SK-N-SH (cell line): ENCODE measurements at regions not wholly inside any gene's neighbourhood (a gene's known extent, or its start where the extent isn't known, plus 50 kb on each side); places are given as distances from the start of the nearest gene placed in this dataset.

ENCODE experiments used
- CTCF ChIA-PET: fragments of 300-600, 350-600 bp; formaldehyde crosslinking; extraction: SDS; loops from one replicate; lab custom pipeline; 2021; lab: Yijun Ruan, JAX
- POLR2A ChIA-PET: fragments of 350-600 bp; sonication (Branson Sonifier 250); formaldehyde crosslinking; extraction: SDS; loops from one replicate; lab custom pipeline; 2020; ENCODE audit warnings: antibody characterized with exemption, inconsistent platforms; lab: Yijun Ruan, JAX
- DNase-seq: peaks from one replicate; pipeline ENCODE4 v3.0.0; 2012
- H2AFZ ChIP-seq: fragments of 200-600 bp; sonication (generic); 2 replicates; pipeline ENCODE4 v1.8.1; 2016; ENCODE audit warnings: antibody characterized with exemption, mild to moderate bottlenecking, low read depth
- H3F3A ChIP-seq: fragments of 200-600 bp; sonication (generic); replicated peaks from 2 replicates; pipeline ENCODE3; 2016; ENCODE audit warnings: antibody characterized with exemption, mild to moderate bottlenecking; ENCODE audit not compliant: insufficient read depth
- H3K27ac ChIP-seq, 2 experiments: fragments of 200-500 bp in 1 of 2; fragments of 200-600 bp in 1 of 2; sonication (Bioruptor generic) in 1 of 2; sonication (generic), shearing (Covaris generic) in 1 of 2; 2 replicates each; pipeline versions ENCODE4 v1.5.1 to v1.6.1; 2014 to 2016; ENCODE audit warnings: low read depth in 2 of 2, inconsistent platforms in 1 of 2, low read length in 1 of 2, mild to moderate bottlenecking in 1 of 2, mixed read lengths in 1 of 2
- H3K27me3 ChIP-seq: fragments of 200-600 bp; sonication (generic), shearing (Covaris generic); 2 replicates; pipeline ENCODE4 v1.6.1; 2016; ENCODE audit warnings: mixed run types; ENCODE audit not compliant: insufficient read depth
- H3K36me3 ChIP-seq, 2 experiments: fragments of 200-500 bp in 1 of 2; fragments of 200-600 bp in 1 of 2; sonication (Bioruptor generic) in 1 of 2; sonication (generic) in 1 of 2; replicated peaks in 1 of 2; 2 replicates each; pipeline versions ENCODE3 to v1.5.1; 2014 to 2016; ENCODE audit warnings: low read length in 1 of 2, mild to moderate bottlenecking in 1 of 2; ENCODE audit not compliant: insufficient read depth in 2 of 2, control insufficient read depth in 1 of 2
- H3K4me1 ChIP-seq, 2 experiments: fragments of 200-500 bp in 1 of 2; fragments of 200-600 bp in 1 of 2; sonication (Bioruptor generic) in 1 of 2; sonication (generic), shearing (Covaris generic) in 1 of 2; 2 replicates each; pipeline versions ENCODE4 v1.5.1 to v1.6.1; 2014 to 2016; ENCODE audit warnings: low read depth in 1 of 2, low read length in 1 of 2, mixed run types in 1 of 2; ENCODE audit not compliant: insufficient read depth in 2 of 2, control insufficient read depth in 1 of 2
- H3K4me2 ChIP-seq: fragments of 200-600 bp; sonication (generic), shearing (Covaris generic); 2 replicates; pipeline ENCODE4 v1.6.1; 2017; ENCODE audit warnings: mixed run types
- H3K4me3 ChIP-seq, 2 experiments: fragments of 200-500 bp in 1 of 2; fragments of 200-600 bp in 1 of 2; sonication (Bioruptor generic) in 1 of 2; sonication (generic), shearing (Covaris generic) in 1 of 2; 2 replicates each; pipeline versions ENCODE4 v1.5.1 to v1.8.1; 2014 to 2016; ENCODE audit warnings: low read depth in 2 of 2, inconsistent platforms in 1 of 2, low read length in 1 of 2, mild to moderate bottlenecking in 1 of 2, mixed read lengths in 1 of 2, moderate library complexity in 1 of 2
- H3K79me2 ChIP-seq: fragments of 200-600 bp; sonication (generic); 2 replicates; pipeline ENCODE4 v1.8.1; 2017; ENCODE audit warnings: mild to moderate bottlenecking; ENCODE audit not compliant: insufficient read depth
- H3K9ac ChIP-seq: fragments of 200-600 bp; sonication (generic); 2 replicates; pipeline ENCODE4 v1.6.1; 2017; ENCODE audit warnings: mixed run types
- H3K9me2 ChIP-seq: fragments of 200-600 bp; sonication (generic); 2 replicates; pipeline ENCODE4 v1.6.1; 2017; ENCODE audit warnings: mixed run types
- H3K9me3 ChIP-seq: fragments of 200-600 bp; sonication (generic); 2 replicates; pipeline ENCODE4 v1.6.1; 2017; ENCODE audit warnings: mixed run types, mild to moderate bottlenecking, moderate library complexity
- H4K20me1 ChIP-seq: fragments of 200-600 bp; sonication (generic); 2 replicates; pipeline ENCODE4 v1.6.1; 2017; ENCODE audit warnings: mild to moderate bottlenecking, mixed run types; ENCODE audit not compliant: insufficient read depth
- CTCF ChIP-seq: fragments of 200-600 bp; sonication (generic); IDR thresholded peaks from 2 replicates; pipeline ENCODE4 v1.6.1; 2017; ENCODE audit warnings: antibody characterized with exemption, mild to moderate bottlenecking, moderate library complexity
- ELF1 ChIP-seq: IDR thresholded peaks from 2 replicates; pipeline ENCODE4 v1.4.0; 2012
- EZH2phosphoT487 ChIP-seq: fragments of 200-600 bp; sonication (generic); IDR thresholded peaks from 2 replicates; pipeline ENCODE4 v1.6.1; 2017; ENCODE audit warnings: low read depth, mixed run types, mild to moderate bottlenecking, antibody characterized with exemption, moderate library complexity, borderline replicate concordance
- FOSL2 ChIP-seq: IDR thresholded peaks from 2 replicates; pipeline ENCODE4 v1.4.0; 2012; ENCODE audit warnings: low read depth, mild to moderate bottlenecking, moderate library complexity, borderline replicate concordance
- GABPA ChIP-seq: IDR thresholded peaks from 2 replicates; pipeline ENCODE4 v1.4.0; 2012; ENCODE audit warnings: low read depth, mild to moderate bottlenecking
- IRF3 ChIP-seq: fragments of 150-350 bp; IDR thresholded peaks from 2 replicates; pipeline ENCODE4 v1.6.1; 2016; ENCODE audit warnings: mild to moderate bottlenecking, low read depth, low read length
- JUND ChIP-seq: IDR thresholded peaks from 2 replicates; pipeline ENCODE4 v1.4.0; 2012
- MXI1 ChIP-seq: IDR thresholded peaks from 2 replicates; pipeline ENCODE4 v1.6.1; 2012; ENCODE audit warnings: mild to moderate bottlenecking, low read depth, low read length, improper control_type of control experiment
- NRF1 ChIP-seq: IDR thresholded peaks from 2 replicates; pipeline ENCODE4 v1.6.1; 2012; ENCODE audit warnings: low read depth, mild to moderate bottlenecking, low read length
- PBX3 ChIP-seq: IDR thresholded peaks from 2 replicates; pipeline ENCODE4; 2012
- POLR2AphosphoS5 ChIP-seq: IDR thresholded peaks from 2 replicates; pipeline ENCODE4 v1.6.1; 2012; ENCODE audit warnings: low read depth, low read length
- RCOR1 ChIP-seq: fragments of 150-350 bp; IDR thresholded peaks from 2 replicates; pipeline ENCODE4 v1.6.1; 2017; ENCODE audit warnings: antibody characterized with exemption, low read length
- REST ChIP-seq: IDR thresholded peaks from 2 replicates; pipeline ENCODE4 v1.6.1; 2012; ENCODE audit warnings: mild to moderate bottlenecking, low read depth, low read length, moderate library complexity
- SIN3A ChIP-seq: IDR thresholded peaks from 2 replicates; pipeline ENCODE4 v1.6.1; 2012; ENCODE audit warnings: low read depth, mild to moderate bottlenecking, low read length, moderate library complexity, borderline replicate concordance
- SMC3 ChIP-seq: IDR thresholded peaks from 2 replicates; pipeline ENCODE4 v1.6.1; 2012; ENCODE audit warnings: low read depth, low read length, improper control_type of control experiment
- TAF1 ChIP-seq: IDR thresholded peaks from 2 replicates; pipeline ENCODE4 v1.6.1; 2012; ENCODE audit warnings: low read depth, mild to moderate bottlenecking, low read length, moderate library complexity, borderline replicate concordance
- TCF12 ChIP-seq: IDR thresholded peaks from 2 replicates; pipeline ENCODE4 v1.4.0; 2012
- USF2 ChIP-seq: fragments of 150-350 bp; IDR thresholded peaks from 2 replicates; pipeline ENCODE4 v1.6.1; 2017; ENCODE audit warnings: antibody characterized with exemption, low read length, low read depth, borderline replicate concordance
- YY1 ChIP-seq: IDR thresholded peaks from 2 replicates; pipeline ENCODE4 v1.4.0; 2012; ENCODE audit warnings: low read depth, mild to moderate bottlenecking
- ZBTB33 ChIP-seq: IDR thresholded peaks from 2 replicates; pipeline ENCODE4 v1.4.0; 2012; ENCODE audit warnings: low read depth, borderline replicate concordance
- WGBS: methylation state at CpG from one replicate; pipeline ENCODE4 v1.1.6; 2017; ENCODE audit warnings: low lambda C conversion rate; 5-methylcytosine and 5-hydroxymethylcytosine counted together

- no peak overlapping the region for H3K4me2 ChIP-seq
- H3K9me3 ChIP-seq = no peaks in the 10 kb centered on the region
- DNase-seq = no peak
- H3K4me1 ChIP-seq = no peaks in the 10 kb centered on the region
- no peak overlapping the region for H3K4me3 ChIP-seq
- H3K9me2 ChIP-seq = no peaks in the 10 kb centered on the region
- H4K20me1 ChIP-seq = no peaks in the 10 kb centered on the region
- no peaks in the 10 kb centered on the region for H3F3A ChIP-seq
- H3K27ac ChIP-seq = no peak overlapping the region
- 6% methylated on average over 3 of the region's 3 CpGs for WGBS
- no peaks in the 10 kb centered on the region for H3K36me3 ChIP-seq
- ChIA-PET POLR2A (no interaction called here), CTCF (no interaction called here)
- no peaks in the 10 kb centered on the region for H3K79me2 ChIP-seq
- no peak overlapping the region for H2AFZ ChIP-seq
- TF ChIP-seq POLR2AphosphoS5 = no peak
- no peak for TF ChIP-seq CTCF
- TF ChIP-seq FOSL2 = no peak
- TF ChIP-seq JUND = no peak
- no peak for TF ChIP-seq ZBTB33
- TF ChIP-seq GABPA = no peak
- TF ChIP-seq YY1 = no peak
- no peak for TF ChIP-seq TAF1
- TF ChIP-seq ELF1 = no peak
- H3K9ac ChIP-seq = no peak overlapping the region
- no peaks in the 10 kb centered on the region for H3K27me3 ChIP-seq
Observed at GRCh38 chr5:85769347-85769746, 848.4 kb upstream of the COX7C start.

- Histone ChIP-seq H3K27me3 (no peaks in the 10 kb centered on the region), H3K9me3 (no peaks in the 10 kb centered on the region), H2AFZ (no peak overlapping the region), H3K4me1 (no peaks in the 10 kb centered on the region), H3K9ac (no peak overlapping the region), H3K4me2 (no peak overlapping the region), H3F3A (no peaks in the 10 kb centered on the region), H3K27ac (no peak overlapping the region), H3K4me3 (no peak overlapping the region), H3K79me2 (no peaks in the 10 kb centered on the region), H3K36me3 (no peaks in the 10 kb centered on the region), H3K9me2 (no peaks in the 10 kb centered on the region), H4K20me1 (no peaks in the 10 kb centered on the region)
- POLR2A ChIA-PET = no interaction called here
- 84% methylated on average over 2 of the region's 2 CpGs for WGBS
- CTCF ChIA-PET = no interaction called here
- no peak for DNase-seq
- TF ChIP-seq MXI1 (no peak), SMC3 (no peak), IRF3 (no peak), USF2 (no peak), TAF1 (no peak), NRF1 (no peak), REST (no peak), RCOR1 (no peak), EZH2phosphoT487 (no peak), SIN3A (no peak), TCF12 (no peak), PBX3 (no peak)
Observed at GRCh38 chr5:85784746-85785145, 833.0 kb upstream of the COX7C start.
